IMR-90 (cell line): ENCODE measurements at regions not wholly inside any gene's neighbourhood (a gene's known extent, or its start where the extent isn't known, plus 50 kb on each side); places are given as distances from the start of the nearest gene placed in this dataset.
A peak's percentile ranks its signal among the peaks of the same experiment; 100 is the strongest.

Experiments used
- ATAC-seq: fragments of 200-7000 bp; cut with Tn5 transposase; 2 replicates; pipeline ENCODE4 v1.9.1; 2020; ENCODE audit warnings: low read depth, mild to moderate bottlenecking, moderate library complexity
- BruUV-seq: library from RNA; stranded (reverse); fragments of 400-500 nt; replicated peaks from 2 replicates; lab custom pipeline; 2021; lab: Mats Ljungman, UMichigan
- CTCF ChIA-PET: fragments of 300-600 bp; formaldehyde crosslinking; extraction: SDS; loops from one replicate; lab custom pipeline; 2021; ENCODE audit warnings: antibody characterized with exemption; lab: Yijun Ruan, JAX
- POLR2A ChIA-PET: fragments of 300-600 bp; sonication (Branson Sonifier 250); formaldehyde crosslinking; loops from one replicate; lab custom pipeline; 2022; ENCODE audit warnings: antibody characterized with exemption; ENCODE audit not compliant: unreplicated experiment; lab: Charles Lee
- DNase-seq: peaks from one replicate; pipeline ENCODE4 v3.0.0; 2013
- H2AFZ ChIP-seq: replicated peaks from 2 replicates; pipeline ENCODE3; 2013; ENCODE audit warnings: low read length, mild to moderate bottlenecking; ENCODE audit not compliant: poor library complexity
- H2AK5ac ChIP-seq: 2 replicates; pipeline ENCODE4 v1.6.1; 2013; ENCODE audit warnings: low read depth, low read length, inconsistent platforms
- H2AK9ac ChIP-seq: replicated peaks from 2 replicates; pipeline ENCODE3; 2013; ENCODE audit warnings: mild to moderate bottlenecking, low read depth, low read length, moderate library complexity; ENCODE audit not compliant: poor library complexity
- H2BK120ac ChIP-seq: 2 replicates; pipeline ENCODE4 v1.6.1; 2013; ENCODE audit warnings: low read depth, low read length, inconsistent platforms
- H2BK15ac ChIP-seq: 3 replicates; pipeline ENCODE4 v1.6.1; 2013; ENCODE audit warnings: low read depth, low read length, inconsistent platforms
- H2BK20ac ChIP-seq: 2 replicates; pipeline ENCODE4 v1.6.1; 2013; ENCODE audit warnings: low read depth, mild to moderate bottlenecking, inconsistent platforms, low read length, moderate library complexity
- H2BK5ac ChIP-seq: 2 replicates; pipeline ENCODE4 v1.6.1; 2013; ENCODE audit warnings: mild to moderate bottlenecking, low read depth, low read length, inconsistent platforms; ENCODE audit not compliant: poor library complexity, severe bottlenecking
- H3K14ac ChIP-seq: replicated peaks from 2 replicates; pipeline ENCODE4 v1.6.1; 2013; ENCODE audit warnings: low read depth, low read length, inconsistent platforms
- H3K18ac ChIP-seq: 2 replicates; pipeline ENCODE4 v1.6.1; 2013; ENCODE audit warnings: low read depth, low read length, control low read depth
- H3K23ac ChIP-seq: 2 replicates; pipeline ENCODE4 v1.6.1; 2013; ENCODE audit warnings: low read depth, low read length, inconsistent platforms
- H3K27ac ChIP-seq: 2 replicates; pipeline ENCODE4 v1.5.1; 2013; ENCODE audit warnings: mild to moderate bottlenecking, control low read depth, low read length; ENCODE audit not compliant: insufficient read depth
- H3K27me3 ChIP-seq: 2 replicates; pipeline ENCODE4 v1.6.1; 2013; ENCODE audit warnings: low read length; ENCODE audit not compliant: control insufficient read depth, insufficient read depth
- H3K36me3 ChIP-seq: 2 replicates; pipeline ENCODE4 v1.6.1; 2013; ENCODE audit warnings: low read length, mixed read lengths; ENCODE audit not compliant: control insufficient read depth, insufficient read depth
- H3K4ac ChIP-seq: 2 replicates; pipeline ENCODE4 v1.6.1; 2013; ENCODE audit warnings: low read depth, low read length, inconsistent platforms
- H3K4me1 ChIP-seq: 2 replicates; pipeline ENCODE4 v1.6.1; 2013; ENCODE audit warnings: low read length, mixed read lengths; ENCODE audit not compliant: control insufficient read depth, insufficient read depth
- H3K4me2 ChIP-seq: 2 replicates; pipeline ENCODE4 v1.6.1; 2013; ENCODE audit warnings: low read depth, mild to moderate bottlenecking, control low read depth, low read length, moderate library complexity
- H3K4me3 ChIP-seq: 2 replicates; pipeline ENCODE4 v1.5.1; 2013; ENCODE audit warnings: low read depth, mild to moderate bottlenecking, control low read depth, low read length, moderate library complexity; ENCODE audit not compliant: insufficient read depth
- H3K56ac ChIP-seq: 2 replicates; pipeline ENCODE4 v1.6.1; 2013; ENCODE audit warnings: low read length, inconsistent platforms; ENCODE audit not compliant: insufficient read depth; ENCODE audit errors: extremely low read depth
- H3K79me1 ChIP-seq, 2 experiments: 2 replicates each; pipeline ENCODE4 v1.6.1; 2013; ENCODE audit warnings: low read length in 2 of 2, inconsistent platforms in 1 of 2, low read depth in 1 of 2
- H3K9ac ChIP-seq: 2 replicates; pipeline ENCODE4 v1.6.1; 2013; ENCODE audit warnings: low read depth, low read length, control low read depth
- H3K9me1 ChIP-seq: 2 replicates; pipeline ENCODE4 v1.6.1; 2013; ENCODE audit warnings: low read length, inconsistent platforms; ENCODE audit not compliant: insufficient read depth
- H3K9me3 ChIP-seq: 2 replicates; pipeline ENCODE4 v1.6.1; 2013; ENCODE audit warnings: low read length; ENCODE audit not compliant: control insufficient read depth, insufficient read depth
- H4K20me1 ChIP-seq: 2 replicates; pipeline ENCODE4 v1.6.1; 2013; ENCODE audit warnings: low read length, inconsistent platforms; ENCODE audit not compliant: insufficient read depth
- H4K5ac ChIP-seq: 2 replicates; pipeline ENCODE4 v1.6.1; 2013; ENCODE audit warnings: mild to moderate bottlenecking, low read depth, low read length, control low read depth
- H4K8ac ChIP-seq, 2 experiments: 2 replicates each; pipeline ENCODE4 v1.6.1; 2013; ENCODE audit warnings: low read depth in 2 of 2, low read length in 2 of 2, control low read depth in 1 of 2, inconsistent platforms in 1 of 2
- H4K91ac ChIP-seq: 2 replicates; pipeline ENCODE4 v1.6.1; 2013; ENCODE audit warnings: low read depth, low read length, inconsistent platforms; ENCODE audit not compliant: insufficient read depth
- CEBPB ChIP-seq: IDR thresholded peaks from 2 replicates; pipeline ENCODE4 v1.6.1; 2012; ENCODE audit warnings: low read depth, low read length, improper control_type of control experiment
- CHD1 ChIP-seq: IDR thresholded peaks from 2 replicates; pipeline ENCODE4 v1.6.1; 2012; ENCODE audit warnings: low read depth, low read length, improper control_type of control experiment
- MXI1 ChIP-seq: IDR thresholded peaks from 2 replicates; pipeline ENCODE4 v1.6.1; 2012; ENCODE audit warnings: low read depth, mild to moderate bottlenecking, low read length, moderate library complexity, borderline replicate concordance
- POLR2A ChIP-seq: IDR thresholded peaks from 2 replicates; pipeline ENCODE4 v1.6.1; 2012; ENCODE audit warnings: mild to moderate bottlenecking, low read depth, low read length
- WGBS, 2 experiments: methylation state at CpG; one replicate each; pipeline versions ENCODE4 v1.1.5 to v1.1.7; 2013; ENCODE audit warnings: missing lambda C conversion rate in 2 of 2; ENCODE audit not compliant: insufficient read length in 1 of 2; ENCODE audit errors: extremely low coverage in 2 of 2; 5-methylcytosine and 5-hydroxymethylcytosine counted together
- dilution Hi-C: fragments of 300-500 bp; cut with HindIII; formaldehyde crosslinking; loops from one replicate; pipeline ENCODE4 v1.14.3; 2018; ENCODE audit warnings: low sequenced_read_pairs; ENCODE audit not compliant: unreplicated experiment
- in situ Hi-C: fragments of 300-500 bp; cut with MboI; formaldehyde crosslinking; loops from 3 replicates; pipeline ENCODE4 v1.14.3; 2019; ENCODE audit warnings: low sequenced_read_pairs, inconsistent platforms, mixed read lengths
- intact Hi-C: fragments of 100-400 bp; cut with micrococcal nuclease; formaldehyde crosslinking; loops from 2 replicates; pipeline ENCODE4 v1.10.0; 2022
- TF ChIP-seq, protein P1 (sequence below): fragments of 150-350 bp; IDR thresholded peaks from 2 replicates; pipeline ENCODE4 v1.6.1; 2016; ENCODE audit warnings: low read depth, mild to moderate bottlenecking, low read length, moderate library complexity, borderline replicate concordance

DNA sequence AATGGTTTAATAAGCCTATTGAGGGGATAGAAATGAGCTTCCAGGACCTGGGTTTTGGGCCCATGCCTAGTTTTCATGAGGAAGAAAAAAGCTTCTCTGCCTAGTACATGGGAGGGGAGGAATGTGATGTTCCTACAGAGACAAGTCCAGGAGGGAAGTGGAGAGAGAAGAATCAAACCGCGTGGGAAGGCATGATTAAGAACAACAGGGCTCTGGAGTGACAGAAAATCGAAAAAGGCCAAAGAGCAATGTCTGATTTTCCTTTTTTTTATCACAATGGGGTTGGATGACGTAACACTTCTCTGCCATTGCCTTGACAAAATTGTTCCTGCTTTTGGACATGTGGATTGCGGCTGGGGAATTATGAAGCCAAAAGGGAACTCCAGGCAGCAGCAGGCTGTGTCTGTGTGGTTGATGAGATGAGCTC, 258.6 kb downstream of the CXCL12 start:
- BruUV-seq: no TSS peak
- Histone ChIP-seq H2BK120ac (no peak overlapping the region), H3K9me1 (no peaks in the 10 kb centered on the region), H3K4me3 (no peak overlapping the region), H4K5ac (no peak overlapping the region), H3K4me1 (no peaks in the 10 kb centered on the region), H2AK5ac (no peak overlapping the region), H3K36me3 (no peaks in the 10 kb centered on the region), H3K9me3 (no peaks in the 10 kb centered on the region), H2BK15ac (no peak overlapping the region), H3K9ac (no peak overlapping the region), H3K27me3 (peaks cover 8% of the 10 kb centered on the region), H3K18ac (no peak overlapping the region), H3K14ac (no peak overlapping the region), H4K20me1 (no peaks in the 10 kb centered on the region), H3K27ac (no peak overlapping the region), H2AFZ (no peak overlapping the region), H3K4ac (no peak overlapping the region), H4K8ac (no peak overlapping the region), H2BK5ac (no peak overlapping the region), H4K91ac (no peak overlapping the region), H2BK20ac (no peak overlapping the region), H3K79me1 (no peaks in the 10 kb centered on the region), H3K56ac (no peak overlapping the region), H3K4me2 (no peak overlapping the region), H2AK9ac (no peak overlapping the region), H3K23ac (no peak overlapping the region)
- in situ Hi-C loops: no loop called here
- intact Hi-C loops: no loop called here
- no peak for ATAC-seq
- ChIA-PET POLR2A (no interaction called here), CTCF (no interaction called here)
- 69% methylated on average over 4 of the region's 5 CpGs; no CpG with 5 or more reads in 1 of the 2 experiments for whole genome bisulfite sequencing, 2 experiments
- no peak for DNase-seq
- dilution Hi-C loops: no loop called here
- TF ChIP-seq, protein P1, sequence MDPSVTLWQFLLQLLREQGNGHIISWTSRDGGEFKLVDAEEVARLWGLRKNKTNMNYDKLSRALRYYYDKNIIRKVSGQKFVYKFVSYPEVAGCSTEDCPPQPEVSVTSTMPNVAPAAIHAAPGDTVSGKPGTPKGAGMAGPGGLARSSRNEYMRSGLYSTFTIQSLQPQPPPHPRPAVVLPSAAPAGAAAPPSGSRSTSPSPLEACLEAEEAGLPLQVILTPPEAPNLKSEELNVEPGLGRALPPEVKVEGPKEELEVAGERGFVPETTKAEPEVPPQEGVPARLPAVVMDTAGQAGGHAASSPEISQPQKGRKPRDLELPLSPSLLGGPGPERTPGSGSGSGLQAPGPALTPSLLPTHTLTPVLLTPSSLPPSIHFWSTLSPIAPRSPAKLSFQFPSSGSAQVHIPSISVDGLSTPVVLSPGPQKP: no peak
- TF ChIP-seq MXI1 (no peak), POLR2A (no peak), CEBPB (0 out of 2 replicates have a peak, but pooled peaks have one; percentile 7), CHD1 (no peak)
